ENCODE measurements at regions not wholly inside any gene's neighbourhood (a gene's known extent, or its start where the extent isn't known, plus 50 kb on each side); places are given as distances from the start of the nearest gene placed in this dataset.
"Not testable (repeated sequence)": the region's sequence is repeated elsewhere in the genome, so short reads cannot be mapped to it uniquely, and the experiment has no call there.

DNA sequence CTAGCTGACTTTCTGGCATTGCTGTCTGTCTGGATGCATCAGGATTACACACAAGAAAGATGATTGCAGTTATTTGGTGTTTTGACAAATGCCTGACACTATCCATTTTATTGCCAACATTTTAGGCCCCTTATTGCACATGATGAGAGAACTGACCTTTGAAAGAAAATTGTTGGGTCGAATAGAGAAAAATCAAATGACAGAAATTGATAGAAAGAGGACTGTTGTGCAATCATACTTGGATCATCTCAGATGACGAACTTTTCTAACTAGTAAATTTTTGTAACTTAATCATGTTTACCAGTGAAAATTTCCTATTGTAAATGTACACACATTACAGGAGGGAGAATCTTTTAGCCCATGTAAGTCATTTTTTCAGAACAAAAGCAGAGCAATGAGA, 251.5 kb upstream of the USP15 start:
- DNase-seq (ENCODE audit: low spot score) = no peak

DNA sequence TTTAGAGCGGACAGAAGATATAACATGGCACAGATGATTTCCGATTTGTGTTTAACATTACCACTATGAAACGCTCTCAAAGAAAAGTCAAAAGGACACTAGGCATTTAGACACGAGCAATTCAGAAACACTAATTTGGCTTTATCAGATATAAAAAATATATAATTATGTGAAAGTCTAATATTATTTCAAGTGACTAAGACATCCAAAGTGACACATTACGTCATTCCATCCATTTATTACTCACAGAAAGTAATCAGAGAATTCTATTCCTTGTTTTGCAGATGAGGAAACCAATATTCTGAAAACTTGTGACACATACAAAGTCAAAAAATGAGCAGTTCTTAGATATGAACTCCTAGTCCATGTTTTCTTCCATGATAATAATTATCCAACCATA, 250.8 kb upstream of the USP15 start:
- no peak for DNase-seq (ENCODE audit: low spot score)

DNA sequence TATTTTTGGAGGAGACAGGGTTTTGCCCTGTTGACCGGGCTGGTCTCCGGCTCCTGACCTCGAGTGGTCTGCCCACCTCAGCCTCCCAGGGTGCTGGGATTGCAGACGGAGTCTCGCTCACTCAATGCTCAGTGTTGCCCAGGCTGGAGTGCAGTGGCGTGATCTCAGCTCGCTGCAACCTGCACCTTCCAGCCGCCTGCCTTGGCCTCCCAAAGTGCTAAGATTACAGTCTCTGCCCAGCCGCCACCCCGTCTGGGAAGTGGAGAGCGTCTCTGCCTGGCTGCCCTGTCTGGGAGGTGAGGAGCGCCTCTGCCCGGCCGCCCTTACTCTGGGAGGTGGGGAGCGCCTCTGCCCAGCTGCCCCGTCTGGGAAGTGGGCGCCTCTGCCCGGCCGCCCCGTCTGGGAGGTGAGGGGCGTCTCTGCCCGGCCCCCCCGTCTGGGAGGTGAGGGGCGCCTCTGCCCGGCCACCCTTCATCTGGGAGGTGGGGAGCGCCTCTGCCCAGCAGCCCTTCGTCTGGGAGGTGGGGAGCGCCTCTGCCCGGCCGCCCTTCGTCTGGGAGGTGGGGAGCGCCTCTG, 249.8 kb upstream of the USP15 start:
- DNase-seq (ENCODE audit: low spot score) = not testable (repeated sequence)

DNA sequence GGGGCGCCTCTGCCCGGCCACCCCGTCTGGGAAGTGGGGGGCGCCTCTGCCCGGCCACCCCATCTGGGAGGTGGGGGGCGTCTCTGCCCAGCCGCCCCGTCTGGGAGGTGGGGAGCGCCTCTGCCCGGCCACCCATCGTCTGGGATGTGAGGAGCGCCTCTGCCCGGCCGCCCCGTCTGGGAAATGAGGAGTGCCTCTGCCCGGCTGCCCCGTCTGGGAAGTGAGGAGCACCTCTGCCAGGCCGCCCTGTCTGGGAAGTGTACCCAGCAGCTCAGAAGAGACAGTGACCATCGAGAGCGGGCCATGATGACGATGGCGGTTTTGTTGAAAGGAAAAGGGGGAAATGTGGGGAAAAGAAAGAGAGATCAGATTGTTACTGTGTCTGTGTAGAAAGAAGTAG, 249.2 kb upstream of the USP15 start:
- not testable (repeated sequence) for DNase-seq (ENCODE audit: low spot score)

DNA sequence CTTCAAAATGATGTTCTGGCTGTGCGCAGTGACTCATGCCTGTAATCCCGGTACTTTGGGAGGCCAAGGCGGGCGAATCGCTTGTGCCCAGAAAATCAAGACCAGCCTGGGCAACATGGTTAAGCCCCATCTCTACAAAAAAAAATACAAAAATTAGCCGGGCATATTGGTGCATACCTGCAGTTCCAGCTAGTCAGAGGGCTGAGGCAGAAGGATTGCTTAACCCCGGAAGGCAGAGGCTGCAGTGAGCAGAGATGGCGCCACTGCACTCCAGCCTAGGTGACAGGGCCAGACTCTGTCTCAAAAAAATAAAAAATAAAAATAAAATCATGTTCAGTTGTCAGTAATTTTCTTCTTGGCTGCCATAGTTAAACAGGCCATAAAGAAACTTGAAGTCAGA, 245.9 kb upstream of the USP15 start:
- DNase-seq (ENCODE audit: low spot score) = no peak

DNA sequence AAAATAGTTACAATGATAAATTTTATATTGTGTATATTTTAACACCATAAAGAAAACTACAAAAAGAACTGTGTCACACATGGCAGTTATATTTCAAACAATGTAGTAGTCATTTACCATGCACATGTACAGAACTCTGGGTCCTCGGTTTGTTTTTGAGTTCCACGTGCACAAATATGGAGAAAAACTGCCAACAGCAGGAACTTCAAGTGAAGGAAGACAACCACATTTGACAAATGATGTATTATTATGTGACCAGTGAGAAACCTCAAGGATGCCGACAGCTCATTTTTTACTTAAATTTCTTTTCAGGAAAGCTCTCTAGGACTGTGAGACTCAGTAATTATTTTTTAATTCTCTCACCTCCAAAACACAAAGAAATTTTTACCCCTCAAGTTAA, 244.2 kb upstream of the USP15 start:
- DNase-seq (ENCODE audit: low spot score) = no peak

DNA sequence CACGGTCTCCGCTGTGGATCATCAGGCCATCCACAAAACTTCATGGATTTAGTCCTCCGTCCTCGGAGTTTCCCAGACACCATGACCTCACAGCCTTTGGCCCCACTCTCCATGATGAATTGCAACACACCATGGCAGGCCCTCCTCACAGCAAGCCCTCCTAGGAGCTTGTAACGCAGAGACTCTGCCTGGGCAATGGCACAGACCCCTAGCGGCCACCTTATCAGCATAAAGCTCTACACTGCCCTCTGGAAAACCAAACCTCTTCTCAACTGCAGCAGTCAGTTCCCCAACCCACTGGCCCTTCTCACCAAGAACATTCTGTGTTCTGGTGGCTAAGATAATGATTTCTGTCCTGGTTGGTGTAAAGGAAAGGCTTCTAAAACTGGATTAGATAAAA, 238.4 kb upstream of the USP15 start:
- no peak for DNase-seq (ENCODE audit: low spot score)

DNA sequence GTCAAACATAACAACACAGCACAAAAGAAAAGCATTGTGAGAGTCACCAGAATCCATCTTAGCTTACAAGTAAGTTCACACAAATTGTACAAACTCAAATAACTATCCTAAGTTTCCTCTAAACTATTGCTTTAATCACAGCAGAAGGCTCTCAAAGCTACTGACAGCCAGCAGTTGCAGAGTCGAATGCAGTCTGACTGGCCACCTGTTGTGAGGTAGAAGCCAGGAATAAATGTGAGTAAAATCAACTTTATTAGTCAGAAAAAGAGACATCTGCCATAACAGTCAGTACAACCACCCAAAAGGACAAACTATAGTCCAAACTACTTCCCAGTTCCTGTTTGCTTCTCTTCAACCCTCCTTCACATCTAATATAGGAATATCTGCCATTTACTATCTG, 231.7 kb upstream of the USP15 start:
- no peak for DNase-seq (ENCODE audit: low spot score)

DNA sequence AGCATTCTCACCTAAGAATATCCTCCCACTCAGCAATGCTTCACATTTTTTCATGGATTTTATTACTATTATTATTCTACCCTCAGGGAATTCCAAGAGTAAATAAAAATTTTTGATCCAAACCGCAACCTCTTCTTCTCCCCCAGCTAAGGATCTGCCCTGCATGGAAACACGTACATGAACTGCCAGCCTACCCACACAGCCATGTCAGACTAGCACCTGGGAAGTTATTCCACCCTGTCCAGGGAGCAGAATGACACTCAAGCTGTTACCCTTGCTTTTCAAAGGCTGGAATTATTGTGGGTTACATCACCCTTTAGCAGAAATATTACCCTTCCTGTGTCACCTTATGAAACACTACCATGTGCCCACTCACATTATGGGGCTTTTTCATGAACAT, 227.3 kb upstream of the USP15 start:
- DNase-seq (ENCODE audit: low spot score) = no peak

DNA sequence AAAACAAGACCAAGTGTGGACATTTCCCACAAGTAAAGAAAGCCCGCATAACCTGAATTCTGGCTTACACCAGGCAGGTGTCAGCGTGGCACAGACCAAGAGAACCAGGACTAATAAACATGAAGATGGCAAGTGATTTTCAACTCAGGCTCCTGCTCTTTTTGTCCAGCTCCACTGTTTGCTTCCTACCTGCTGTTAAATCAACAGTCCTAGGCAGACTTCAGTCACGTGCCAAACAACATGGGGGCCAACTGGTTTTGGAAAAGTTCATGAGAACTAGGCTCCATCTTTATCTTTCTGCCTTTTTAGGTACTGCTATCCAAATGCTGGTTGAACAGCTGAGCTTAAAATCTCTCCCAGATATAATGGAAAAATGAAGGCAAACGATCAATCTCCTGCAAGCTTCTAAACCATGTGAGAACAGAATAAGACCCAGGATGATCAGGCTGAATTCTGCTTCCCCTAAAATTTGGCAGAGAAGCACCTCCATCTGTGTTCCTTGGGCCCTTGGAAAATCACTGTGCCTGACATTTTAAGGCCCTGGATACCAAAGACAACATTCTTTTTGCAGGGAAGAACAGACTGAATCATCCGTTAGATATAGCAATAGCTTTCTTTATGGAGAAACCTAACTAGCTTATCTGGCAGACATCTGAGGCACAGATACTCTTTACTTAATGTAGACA, 215.6 kb upstream of the USP15 start:
- DNase-seq (ENCODE audit: low spot score) = no peak

DNA sequence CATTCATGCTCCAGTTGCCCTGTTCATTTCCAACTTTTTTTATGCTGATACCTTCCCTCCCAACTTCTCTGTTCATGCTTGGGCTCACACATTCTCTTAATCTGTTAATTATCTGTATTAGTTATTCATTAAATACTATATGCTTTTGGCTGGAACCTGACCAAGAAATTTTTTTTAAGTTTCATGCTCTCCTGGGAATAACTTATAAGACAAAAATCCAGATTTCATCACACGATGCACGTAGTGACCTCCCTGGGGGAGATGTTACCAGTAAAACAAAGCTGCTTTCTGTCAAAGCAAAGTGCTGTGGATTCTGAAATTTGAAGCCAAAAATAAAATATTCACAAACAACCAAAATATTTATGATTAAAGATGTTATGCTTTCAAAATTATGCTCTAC, 215.0 kb upstream of the USP15 start:
- no peak for DNase-seq (ENCODE audit: low spot score)

DNA sequence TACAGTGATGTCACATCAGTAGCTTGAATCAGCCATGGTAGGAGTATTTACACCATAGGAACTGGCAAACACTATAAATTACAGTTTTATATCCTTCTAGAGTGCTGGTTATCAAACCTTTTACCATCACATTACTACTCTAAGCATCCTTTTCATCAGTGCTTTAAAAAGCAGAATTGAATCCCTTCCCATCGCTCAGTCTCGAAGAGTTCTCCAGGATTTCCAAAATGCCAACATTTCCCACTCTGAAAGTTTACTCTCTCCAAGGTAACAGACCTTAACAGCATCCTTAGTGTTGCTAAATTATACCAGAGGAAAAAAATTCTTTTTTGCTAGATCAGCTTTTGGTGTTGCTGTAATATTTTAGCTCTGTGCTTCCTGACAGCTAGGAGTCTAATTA, 209.4 kb upstream of the USP15 start:
- no peak for DNase-seq (ENCODE audit: low spot score)

DNA sequence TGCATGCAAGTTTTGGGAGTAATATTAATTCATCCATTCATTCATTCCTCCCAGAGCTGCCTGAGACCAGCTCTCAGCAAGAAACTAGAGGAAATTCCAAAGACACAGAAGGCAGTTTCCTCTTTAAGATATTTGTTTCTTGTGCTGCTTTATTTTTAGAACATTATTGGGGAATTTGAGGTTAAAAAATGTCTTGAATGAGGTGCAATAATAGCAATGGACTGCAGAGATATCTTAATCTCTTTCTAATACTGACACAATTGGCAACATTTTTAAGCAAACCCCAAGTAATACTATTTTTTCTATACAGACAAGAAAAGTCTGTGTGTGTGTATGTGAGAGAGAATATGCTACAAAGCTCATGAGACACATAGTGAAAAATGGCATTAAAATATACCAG, 190.2 kb upstream of the USP15 start:
- DNase-seq (ENCODE audit: low spot score) = no peak

DNA sequence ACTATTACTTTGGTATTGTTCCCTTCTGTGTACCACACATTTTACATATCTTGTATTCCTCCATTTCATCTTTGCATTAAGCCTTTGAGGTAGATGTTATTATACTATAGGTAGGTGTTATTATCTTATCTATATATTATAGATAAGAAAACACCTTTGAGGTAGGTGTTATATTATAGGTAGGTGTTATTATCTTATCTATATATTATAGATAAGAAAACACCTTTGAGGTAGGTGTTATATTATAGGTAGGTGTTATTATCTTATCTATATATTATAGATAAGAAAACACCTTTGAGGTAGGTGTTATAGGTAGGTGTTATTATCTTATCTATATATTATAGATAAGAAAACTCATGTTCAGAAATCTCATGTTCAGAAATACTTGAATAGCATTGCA, 187.0 kb upstream of the USP15 start:
- not testable (repeated sequence) for DNase-seq (ENCODE audit: low spot score)

DNA sequence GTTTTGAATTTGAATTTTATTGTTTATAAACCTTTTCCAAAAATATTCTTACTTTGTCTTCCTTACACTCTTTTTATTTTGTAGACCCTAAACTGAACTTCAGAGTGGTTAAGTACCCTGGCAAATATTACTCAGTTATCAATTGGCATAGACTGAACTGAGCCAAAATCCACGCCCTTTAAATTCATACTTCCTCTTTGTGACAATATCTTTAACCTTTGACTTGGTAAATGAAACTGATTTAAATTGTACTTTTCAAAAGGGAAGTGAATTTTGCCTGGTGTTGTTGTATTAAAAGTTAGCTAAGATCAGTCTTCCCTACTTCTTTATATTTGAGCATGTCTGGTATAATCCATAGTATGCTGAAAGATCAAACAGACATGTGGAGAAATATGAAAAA, 184.3 kb upstream of the USP15 start:
- DNase-seq (ENCODE audit: low spot score) = no peak

DNA sequence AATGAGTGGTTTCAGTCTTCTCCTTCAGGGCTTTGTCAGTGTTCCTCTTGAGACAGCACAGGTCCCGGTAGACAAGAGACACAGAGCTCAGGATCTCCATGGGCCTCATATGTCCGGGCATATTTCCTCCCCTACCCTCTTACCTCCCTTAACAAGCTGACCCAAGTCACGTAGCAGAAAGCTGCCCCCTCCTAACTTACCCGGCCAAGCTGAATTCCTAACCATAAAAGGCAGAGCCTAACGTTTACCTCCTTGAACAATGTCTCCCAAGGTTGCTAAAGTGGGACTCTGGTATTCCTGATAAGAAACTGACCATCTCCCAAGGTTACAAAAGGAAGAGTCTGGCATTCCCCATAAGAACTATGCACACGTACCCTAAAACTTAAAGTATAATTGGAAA, 182.2 kb upstream of the USP15 start:
- no peak for DNase-seq (ENCODE audit: low spot score)

DNA sequence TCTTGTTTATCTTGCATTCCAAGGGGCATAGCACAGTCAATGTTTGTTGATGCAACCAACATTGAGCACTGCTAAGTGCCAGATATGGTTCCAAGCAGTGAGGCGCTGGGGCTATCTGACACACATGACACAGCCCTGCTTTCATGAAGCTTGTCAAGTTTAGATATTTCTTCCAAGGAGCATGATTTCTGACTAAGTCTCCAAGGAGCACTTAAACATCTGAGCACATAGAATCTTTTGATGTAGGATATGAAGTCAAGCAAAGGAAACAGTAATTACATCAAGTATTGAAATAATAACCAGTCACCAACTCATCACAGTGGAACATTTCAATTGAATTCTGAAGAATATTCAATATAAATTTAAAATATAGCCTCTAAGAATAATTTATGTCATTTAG, 177.8 kb upstream of the USP15 start:
- DNase-seq (ENCODE audit: low spot score) = no peak

DNA sequence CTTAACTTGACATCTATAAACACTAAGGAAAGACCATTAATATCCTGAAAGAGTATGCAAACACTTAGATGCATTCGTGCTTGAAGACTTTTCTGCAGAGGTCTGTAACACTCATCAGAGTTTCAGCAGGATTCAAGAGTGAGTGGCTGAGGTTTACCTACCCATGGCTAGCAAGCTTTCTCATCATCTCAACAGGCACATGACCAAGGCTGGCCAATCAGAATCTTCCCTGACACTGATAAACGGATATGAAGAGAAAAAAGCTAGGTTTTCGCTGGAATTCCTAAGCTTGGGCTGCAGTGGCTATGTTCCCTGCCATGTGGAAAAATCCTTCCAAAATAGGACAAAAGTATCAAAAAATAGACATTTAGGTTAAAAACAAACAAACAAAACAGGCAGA, 162.1 kb upstream of the USP15 start:
- no peak for DNase-seq (ENCODE audit: low spot score)

DNA sequence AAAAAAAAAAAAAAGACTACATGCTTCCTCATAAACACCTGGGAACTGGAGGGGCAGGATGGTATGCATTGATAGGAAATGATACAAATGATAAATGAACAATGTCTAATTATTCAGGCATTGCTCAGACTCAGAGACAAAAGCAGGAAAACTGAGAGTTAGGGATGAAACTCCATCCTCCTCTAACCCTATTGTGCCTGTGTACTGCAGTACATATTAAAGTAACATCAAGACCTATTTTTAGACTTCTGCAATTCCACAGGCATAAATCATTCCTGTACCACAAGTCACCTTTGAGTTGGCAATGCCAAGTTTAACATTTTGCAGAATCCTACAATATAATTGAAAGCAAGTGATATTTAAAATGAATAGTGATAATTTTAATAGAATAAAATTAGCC, 156.5 kb upstream of the USP15 start:
- DNase-seq (ENCODE audit: low spot score) = peak; percentile 18

DNA sequence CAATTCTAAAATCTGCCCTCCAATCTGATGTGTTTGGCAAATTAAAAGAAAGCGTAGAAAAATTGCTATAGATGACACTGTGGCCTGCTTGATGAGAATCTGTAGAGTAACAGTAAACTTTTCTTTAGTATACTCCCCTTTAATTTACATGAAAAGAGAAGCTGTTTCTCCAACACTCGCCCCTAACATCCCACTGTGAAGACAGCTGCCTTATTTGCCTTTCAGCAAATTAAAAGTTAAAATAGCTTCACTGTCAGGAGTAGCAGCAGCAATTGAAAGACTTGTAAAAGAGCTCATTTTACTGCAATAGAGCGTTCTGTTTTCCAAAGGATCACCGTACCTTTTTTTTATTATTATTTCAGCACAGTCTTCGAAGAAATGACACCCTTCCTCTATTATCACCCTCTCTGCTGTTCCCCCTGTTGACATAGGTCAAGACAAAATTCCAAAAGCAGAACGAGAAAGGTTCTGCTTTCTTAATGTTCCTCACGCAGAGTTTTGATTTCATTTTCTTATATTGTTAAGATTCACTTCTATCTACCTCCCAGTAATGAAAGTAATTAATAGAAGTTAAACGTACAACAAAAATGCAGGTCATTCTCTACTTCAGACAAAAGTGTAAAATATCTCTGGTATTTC, 153.5 kb upstream of the USP15 start:
- DNase-seq (ENCODE audit: low spot score) = no peak

DNA sequence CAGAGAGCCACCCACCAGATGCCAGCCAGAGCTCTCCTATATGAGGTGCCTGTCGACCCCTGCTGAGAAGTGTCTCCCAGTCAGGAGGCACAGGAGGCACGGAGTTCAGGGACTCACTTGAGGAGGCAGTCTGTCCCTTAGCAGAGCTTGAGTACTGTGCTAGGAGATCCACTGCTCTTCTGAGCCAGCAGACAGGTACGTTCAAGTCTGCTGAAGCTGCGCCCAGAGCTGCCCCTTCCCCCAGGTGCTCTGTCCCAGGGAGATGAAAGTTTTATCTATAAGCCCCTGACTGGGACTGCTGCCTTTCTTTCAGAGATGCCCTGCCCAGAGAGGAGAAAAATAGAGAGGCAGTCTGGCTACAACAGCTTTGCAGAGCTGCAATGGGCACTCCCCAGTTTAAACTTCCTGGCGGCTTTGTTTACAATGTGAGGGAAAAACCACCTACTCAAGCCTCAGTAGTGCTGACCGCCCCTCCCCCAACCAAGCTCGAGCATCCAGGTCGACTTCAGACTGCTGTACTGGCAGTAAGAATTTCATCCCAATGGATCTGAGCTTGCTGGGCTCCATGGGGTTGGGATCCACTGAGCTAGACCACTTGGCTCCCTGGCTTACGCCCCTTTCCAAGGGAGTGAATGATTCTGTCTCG, 146.7 kb upstream of the USP15 start:
- DNase-seq (ENCODE audit: low spot score) = no peak

DNA sequence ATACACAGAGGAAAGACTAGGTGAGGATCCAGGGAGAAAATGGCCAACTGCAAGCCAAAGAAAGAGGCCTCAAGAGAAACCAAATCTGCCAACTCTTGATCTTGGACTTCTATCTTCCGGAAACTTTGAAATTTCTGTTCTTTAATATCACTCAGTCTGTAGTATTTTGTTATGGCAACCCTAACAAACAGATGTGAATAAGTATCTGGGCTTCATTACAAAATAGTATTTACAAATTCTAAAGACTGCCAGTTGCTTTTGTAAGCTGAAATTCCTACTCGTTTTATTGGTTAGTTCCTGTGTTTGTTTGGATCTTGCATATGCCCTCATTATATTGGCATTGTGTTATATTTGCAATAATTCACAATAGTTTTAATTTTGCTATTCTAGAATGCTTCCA, 143.2 kb upstream of the USP15 start:
- no peak for DNase-seq (ENCODE audit: low spot score)

DNA sequence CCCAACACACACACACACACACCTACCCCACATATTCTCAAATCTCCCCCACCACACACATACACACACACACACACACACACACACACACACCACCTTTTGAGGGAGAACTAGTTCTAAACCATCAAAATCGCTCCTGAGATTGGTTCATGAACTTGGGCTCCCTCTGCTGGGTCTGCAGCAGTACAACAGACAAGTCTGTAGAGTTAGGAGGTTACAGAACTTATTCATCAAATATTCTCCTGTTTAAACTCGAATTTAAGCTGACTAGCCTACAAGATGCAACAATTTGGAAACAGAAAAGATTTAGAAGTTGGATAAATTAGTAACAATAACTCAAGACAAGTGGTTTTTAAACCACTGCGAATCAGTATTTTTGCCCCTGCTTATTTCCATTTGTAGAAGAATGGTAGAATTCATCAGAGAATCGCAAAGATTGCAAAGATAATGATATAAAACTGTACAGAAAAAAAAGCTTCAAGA, 136.4 kb upstream of the USP15 start:
- DNase-seq (ENCODE audit: low spot score) = peak; percentile 56

All from kidney tubule cell (primary cell).